Vagina (tissue), 2 donors: ENCODE measurements at regions not wholly inside any gene's neighbourhood (a gene's known extent, or its start where the extent isn't known, plus 50 kb on each side); places are given as distances from the start of the nearest gene placed in this dataset.

Experiments
- DNase-seq, 2 donors: peaks; one replicate each; pipeline ENCODE4 v3.0.0-alpha.2; 2017; ENCODE audit errors: extremely low spot score in 2 of 2
- H3K27ac ChIP-seq: fragments of 200-600 bp; sonication (generic); one replicate; pipeline ENCODE4 v1.5.1; 2019
- H3K27me3 ChIP-seq: fragments of 200-600 bp; sonication (generic); one replicate; pipeline ENCODE4 v1.5.1; 2019
- H3K36me3 ChIP-seq, 2 donors: fragments of 200-600 bp; sonication (generic); one replicate each; pipeline ENCODE4 v1.5.1; 2017 to 2019
- H3K4me1 ChIP-seq: fragments of 200-600 bp; sonication (generic); one replicate; pipeline ENCODE4 v1.5.1; 2019
- H3K4me3 ChIP-seq, 2 donors: fragments of 200-600 bp; sonication (generic); 1 replicate in 1 of 2; 2 replicates in 1 of 2; pipeline ENCODE4 v1.5.1; 2016 to 2019
- H3K9me3 ChIP-seq: fragments of 200-600 bp; sonication (generic); one replicate; pipeline ENCODE4 v1.5.1; 2019
- CTCF ChIP-seq, 3 experiments: fragments of 450-650 bp in 2 of 3; fragments of 200-600 bp in 1 of 3; sonication (generic) in 1 of 3; IDR thresholded peaks; one replicate each; pipeline ENCODE4 v1.5.1; 2017 to 2019; ENCODE audit warnings: antibody characterized with exemption in 3 of 3, mild to moderate bottlenecking in 2 of 3, moderate library complexity in 2 of 3
- POLR2A ChIP-seq, 2 donors: fragments of 450-650 bp; IDR thresholded peaks; one replicate each; pipeline ENCODE4 v1.6.1; 2017; ENCODE audit warnings: antibody characterized with exemption in 2 of 2, mild to moderate bottlenecking in 2 of 2, moderate library complexity in 2 of 2
- POLR2AphosphoS5 ChIP-seq, 2 donors: sonication (generic); formaldehyde crosslinking; IDR thresholded peaks; one replicate each; pipeline ENCODE4 v1.9.0; 2017; ENCODE audit warnings: antibody characterized with exemption in 2 of 2, mild to moderate bottlenecking in 2 of 2, low read depth in 1 of 2; ENCODE audit not compliant: insufficient read depth in 1 of 2
- intact Hi-C: fragments of 100-400 bp; cut with DNase I; formaldehyde crosslinking; loops from one replicate; pipeline ENCODE4 v1.15.1; 2023

GRCh38 chrX:30483996-30484395 lies 93.6 kb downstream of the TASL start:
- TF ChIP-seq CTCF (IDR thresholded peaks at IDR 0.05) (no peak), POLR2AphosphoS5 (IDR thresholded peaks at IDR 0.05; ENCODE audit: insufficient read depth in 1 of 2, low read depth in 1 of 2) (no peak), POLR2A (IDR thresholded peaks at IDR 0.05) (no peak)
- Histone ChIP-seq H3K36me3 (no peaks in the 10 kb centered on the region), H3K27ac (no peak overlapping the region), H3K27me3 (no peaks in the 10 kb centered on the region), H3K4me1 (no peaks in the 10 kb centered on the region), H3K4me3 (no peak overlapping the region), H3K9me3 (no peaks in the 10 kb centered on the region)
- intact Hi-C loops = no loop called here
- no peak for DNase-seq

GRCh38 chrX:30468471-30468870 lies 109.1 kb downstream of the TASL start:
- intact Hi-C loops = no loop called here
- Histone ChIP-seq H3K4me1 (no peaks in the 10 kb centered on the region), H3K27ac (no peak overlapping the region), H3K36me3 (no peaks in the 10 kb centered on the region), H3K4me3 (no peak overlapping the region), H3K9me3 (no peaks in the 10 kb centered on the region), H3K27me3 (no peaks in the 10 kb centered on the region)
- TF ChIP-seq CTCF (IDR thresholded peaks at IDR 0.05) = no peak
- no peak for TF ChIP-seq POLR2AphosphoS5 (IDR thresholded peaks at IDR 0.05; ENCODE audit: insufficient read depth in 1 of 2, low read depth in 1 of 2)
- no peak for TF ChIP-seq POLR2A (IDR thresholded peaks at IDR 0.05)
- no peak for DNase-seq
